Suprapubic skin (tissue), 4 donors: ENCODE measurements at regions not wholly inside any gene's neighbourhood (a gene's known extent, or its start where the extent isn't known, plus 50 kb on each side); places are given as distances from the start of the nearest gene placed in this dataset.

Experiments
- DNase-seq, 2 donors: peaks; one replicate each; pipeline ENCODE4 v3.0.0-alpha.2; 2019; ENCODE audit warnings: low spot score in 2 of 2
- H3K27ac ChIP-seq: fragments of 200-600 bp; sonication (generic); one replicate; pipeline ENCODE4 v1.5.1; 2019
- H3K27me3 ChIP-seq: fragments of 200-600 bp; sonication (generic); one replicate; pipeline ENCODE4 v1.5.1; 2019
- H3K36me3 ChIP-seq: fragments of 200-600 bp; sonication (generic); one replicate; pipeline ENCODE4 v1.5.1; 2019
- H3K4me1 ChIP-seq: fragments of 200-600 bp; sonication (generic); one replicate; pipeline ENCODE4 v1.5.1; 2019
- H3K4me3 ChIP-seq: fragments of 200-600 bp; sonication (generic); one replicate; pipeline ENCODE4 v1.5.1; 2019; ENCODE audit warnings: mild to moderate bottlenecking
- H3K9me3 ChIP-seq: fragments of 200-600 bp; sonication (generic); one replicate; pipeline ENCODE4 v1.5.1; 2019
- EP300 ChIP-seq: sonication (generic); formaldehyde crosslinking; IDR thresholded peaks from one replicate; pipeline ENCODE4 v1.6.1; 2017; ENCODE audit warnings: antibody characterized with exemption
- POLR2A ChIP-seq, 2 donors: fragments of 450-650 bp; IDR thresholded peaks; one replicate each; pipeline ENCODE4 v1.6.1; 2017; ENCODE audit warnings: antibody characterized with exemption in 2 of 2, mild to moderate bottlenecking in 2 of 2, moderate library complexity in 2 of 2
- POLR2AphosphoS5 ChIP-seq, 3 donors: sonication (generic); formaldehyde crosslinking; IDR thresholded peaks; one replicate each; pipeline ENCODE4 v1.6.1; 2017; ENCODE audit warnings: antibody characterized with exemption in 3 of 3
- WGBS: methylation state at CpG from one replicate; pipeline ENCODE4 v1.1.5; 2018; 5-methylcytosine and 5-hydroxymethylcytosine counted together
- TF ChIP-seq, protein P1 (sequence below), 2 donors: fragments of 200-600 bp in 1 of 2; fragments of 450-650 bp in 1 of 2; sonication (generic) in 1 of 2; IDR thresholded peaks; one replicate each; pipeline ENCODE4 v1.5.1; 2016 to 2019; ENCODE audit warnings: antibody characterized with exemption in 2 of 2, mild to moderate bottlenecking in 1 of 2, moderate library complexity in 1 of 2

DNA sequence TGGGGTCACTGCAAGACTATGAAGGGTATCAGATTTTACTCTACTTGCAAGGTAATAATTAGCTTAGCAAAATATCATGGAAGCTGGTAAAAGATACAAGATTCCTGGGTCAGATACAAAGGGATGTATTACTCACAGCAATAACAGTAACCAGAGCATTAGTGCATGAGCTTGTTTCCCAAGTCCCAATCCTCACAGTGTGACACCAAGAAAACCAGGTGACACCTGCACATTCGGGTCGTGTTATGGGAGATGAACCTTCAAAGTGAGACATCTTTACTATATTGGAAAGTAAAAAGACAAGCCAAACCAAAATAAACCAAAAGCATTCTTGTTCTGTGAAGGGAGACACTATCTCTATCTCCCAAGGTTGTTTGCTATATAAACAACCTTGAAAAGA lies 528.7 kb upstream of the TGFBR2 start:
- DNase-seq = no peak
- no peaks in the 10 kb centered on the region for H3K9me3 ChIP-seq
- H3K4me1 ChIP-seq = no peaks in the 10 kb centered on the region
- no peak overlapping the region for H3K27ac ChIP-seq
- WGBS = 98% methylated on average over 2 of the region's 2 CpGs
- TF ChIP-seq POLR2AphosphoS5 (IDR thresholded peaks at IDR 0.05) = no peak
- TF ChIP-seq POLR2A (IDR thresholded peaks at IDR 0.05) = no peak
- TF ChIP-seq EP300 = no peak
- TF ChIP-seq, protein P1, sequence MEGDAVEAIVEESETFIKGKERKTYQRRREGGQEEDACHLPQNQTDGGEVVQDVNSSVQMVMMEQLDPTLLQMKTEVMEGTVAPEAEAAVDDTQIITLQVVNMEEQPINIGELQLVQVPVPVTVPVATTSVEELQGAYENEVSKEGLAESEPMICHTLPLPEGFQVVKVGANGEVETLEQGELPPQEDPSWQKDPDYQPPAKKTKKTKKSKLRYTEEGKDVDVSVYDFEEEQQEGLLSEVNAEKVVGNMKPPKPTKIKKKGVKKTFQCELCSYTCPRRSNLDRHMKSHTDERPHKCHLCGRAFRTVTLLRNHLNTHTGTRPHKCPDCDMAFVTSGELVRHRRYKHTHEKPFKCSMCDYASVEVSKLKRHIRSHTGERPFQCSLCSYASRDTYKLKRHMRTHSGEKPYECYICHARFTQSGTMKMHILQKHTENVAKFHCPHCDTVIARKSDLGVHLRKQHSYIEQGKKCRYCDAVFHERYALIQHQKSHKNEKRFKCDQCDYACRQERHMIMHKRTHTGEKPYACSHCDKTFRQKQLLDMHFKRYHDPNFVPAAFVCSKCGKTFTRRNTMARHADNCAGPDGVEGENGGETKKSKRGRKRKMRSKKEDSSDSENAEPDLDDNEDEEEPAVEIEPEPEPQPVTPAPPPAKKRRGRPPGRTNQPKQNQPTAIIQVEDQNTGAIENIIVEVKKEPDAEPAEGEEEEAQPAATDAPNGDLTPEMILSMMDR (IDR thresholded peaks at IDR 0.05) = no peak
- H3K4me3 ChIP-seq = no peak overlapping the region
- no peaks in the 10 kb centered on the region for H3K36me3 ChIP-seq
- H3K27me3 ChIP-seq = no peaks in the 10 kb centered on the region

DNA sequence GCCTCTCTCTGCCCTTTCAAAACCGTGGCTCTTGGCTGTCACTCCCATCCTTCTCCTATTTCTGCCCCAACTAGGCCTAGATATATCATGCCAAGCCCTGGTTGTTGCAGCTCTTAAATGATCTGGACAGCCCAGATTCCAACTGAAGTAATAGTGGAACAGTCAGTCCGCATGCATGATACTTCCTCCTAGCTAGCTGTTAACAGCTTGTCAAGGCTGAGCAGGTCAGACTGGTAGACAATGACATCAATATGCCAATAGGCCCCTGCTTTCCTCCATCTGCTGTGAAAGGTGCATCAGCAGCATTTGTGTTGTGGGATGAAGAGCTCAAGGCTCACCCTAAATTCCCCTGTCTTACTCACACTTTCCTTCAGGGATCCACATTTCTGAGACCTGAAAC lies 527.7 kb upstream of the TGFBR2 start:
- no peak for DNase-seq
- whole genome bisulfite sequencing = 69% methylated on average over 2 of the region's 2 CpGs
- TF ChIP-seq EP300 (no peak), POLR2A (IDR thresholded peaks at IDR 0.05) (no peak), POLR2AphosphoS5 (IDR thresholded peaks at IDR 0.05) (no peak)
- TF ChIP-seq, protein P1 (IDR thresholded peaks at IDR 0.05) = no peak

DNA sequence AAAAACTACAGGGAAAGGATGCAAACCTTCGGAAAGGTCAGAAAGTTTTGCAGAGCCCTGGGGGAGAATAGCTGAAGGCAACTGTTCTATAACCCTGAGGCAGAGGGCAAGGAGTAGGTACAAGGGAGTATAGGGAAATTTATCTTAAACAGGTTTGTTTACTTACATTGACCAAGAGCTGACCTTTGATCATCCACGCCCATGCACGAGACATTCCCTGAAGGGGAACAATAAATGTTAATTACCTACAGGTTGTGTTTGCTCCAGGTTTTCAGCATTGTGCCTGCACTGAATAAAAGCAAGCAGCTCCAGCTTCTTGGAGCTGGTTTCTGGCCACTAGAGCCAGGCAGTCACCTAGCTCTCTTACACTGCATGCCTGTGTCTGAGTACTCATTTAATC lies 524.5 kb upstream of the TGFBR2 start:
- Histone ChIP-seq H3K4me3 (no peak overlapping the region), H3K27ac (no peak overlapping the region), H3K4me1 (no peaks in the 10 kb centered on the region), H3K9me3 (no peaks in the 10 kb centered on the region), H3K27me3 (no peaks in the 10 kb centered on the region), H3K36me3 (no peaks in the 10 kb centered on the region)
- TF ChIP-seq, protein P1 (IDR thresholded peaks at IDR 0.05) = no peak
- no peak for TF ChIP-seq POLR2A (IDR thresholded peaks at IDR 0.05)
- no peak for TF ChIP-seq POLR2AphosphoS5 (IDR thresholded peaks at IDR 0.05)
- no peak for TF ChIP-seq EP300
- 69% methylated on average over 3 of the region's 3 CpGs for WGBS
- no peak for DNase-seq

More for the DNA sequence above, 527.7 kb upstream of the TGFBR2 start:
- H3K4me3 ChIP-seq = no peak overlapping the region
- no peaks in the 10 kb centered on the region for H3K4me1 ChIP-seq
- no peaks in the 10 kb centered on the region for H3K27me3 ChIP-seq
- no peaks in the 10 kb centered on the region for H3K36me3 ChIP-seq
- H3K9me3 ChIP-seq = no peaks in the 10 kb centered on the region
- H3K27ac ChIP-seq = no peak overlapping the region

DNA sequence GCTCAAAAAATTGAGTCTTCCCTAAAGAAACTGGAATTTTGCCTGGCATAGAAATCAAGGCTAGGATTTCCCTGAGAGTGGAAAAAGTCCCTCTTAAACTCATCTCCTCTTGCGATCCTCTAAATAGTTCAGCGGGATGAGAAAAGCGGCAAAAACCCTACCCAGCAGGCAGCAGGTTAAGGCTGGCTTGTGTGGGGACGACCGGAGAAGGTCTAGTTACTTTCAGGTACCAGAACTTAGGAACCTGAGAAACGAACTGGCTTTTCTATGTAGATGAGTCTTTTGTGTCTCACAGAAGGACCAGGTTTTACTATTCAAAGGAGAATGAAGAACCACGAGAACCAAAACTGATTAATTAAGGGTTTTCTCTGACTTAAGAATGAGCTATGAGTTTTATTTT lies 523.7 kb upstream of the TGFBR2 start:
- H3K27me3 ChIP-seq = no peaks in the 10 kb centered on the region
- H3K4me3 ChIP-seq = no peak overlapping the region
- H3K4me1 ChIP-seq = no peaks in the 10 kb centered on the region
- H3K27ac ChIP-seq = no peak overlapping the region
- no peak for TF ChIP-seq EP300
- TF ChIP-seq POLR2A (IDR thresholded peaks at IDR 0.05) = no peak
- TF ChIP-seq, protein P1 (IDR thresholded peaks at IDR 0.05) = no peak
- no peak for TF ChIP-seq POLR2AphosphoS5 (IDR thresholded peaks at IDR 0.05)
- DNase-seq = no peak
- WGBS = 64% methylated on average over 7 of the region's 7 CpGs
- no peaks in the 10 kb centered on the region for H3K9me3 ChIP-seq
- no peaks in the 10 kb centered on the region for H3K36me3 ChIP-seq

DNA sequence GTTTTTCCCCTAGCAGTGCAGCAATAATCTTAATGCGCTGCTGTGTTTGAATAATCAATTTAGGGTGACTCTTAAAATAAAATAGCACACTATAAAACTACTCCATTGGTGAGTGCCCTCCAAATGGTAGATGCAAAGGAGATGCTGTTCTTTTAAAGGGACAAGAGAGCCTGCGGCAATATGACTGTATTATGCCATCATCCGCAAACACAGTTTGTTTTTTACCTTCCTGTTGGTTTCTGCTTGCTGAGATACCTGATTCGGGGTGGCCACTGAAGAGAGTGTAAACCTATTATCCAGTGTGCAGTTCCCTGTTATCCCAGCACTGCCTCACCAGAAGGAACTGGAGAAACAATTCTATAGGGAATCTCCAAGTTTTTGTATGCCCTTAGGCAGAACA lies 523.1 kb upstream of the TGFBR2 start:
- TF ChIP-seq POLR2AphosphoS5 (IDR thresholded peaks at IDR 0.05) (no peak), POLR2A (IDR thresholded peaks at IDR 0.05) (no peak), EP300 (no peak)
- TF ChIP-seq, protein P1 (IDR thresholded peaks at IDR 0.05) = no peak
- DNase-seq = no peak
- Histone ChIP-seq H3K27me3 (no peaks in the 10 kb centered on the region), H3K4me3 (no peak overlapping the region), H3K4me1 (no peaks in the 10 kb centered on the region), H3K9me3 (no peaks in the 10 kb centered on the region), H3K27ac (no peak overlapping the region), H3K36me3 (no peaks in the 10 kb centered on the region)
- WGBS = 81% methylated on average over 4 of the region's 4 CpGs
